ENCODE measurements at regions not wholly inside any gene's neighbourhood (a gene's known extent, or its start where the extent isn't known, plus 50 kb on each side); places are given as distances from the start of the nearest gene placed in this dataset.

DNA sequence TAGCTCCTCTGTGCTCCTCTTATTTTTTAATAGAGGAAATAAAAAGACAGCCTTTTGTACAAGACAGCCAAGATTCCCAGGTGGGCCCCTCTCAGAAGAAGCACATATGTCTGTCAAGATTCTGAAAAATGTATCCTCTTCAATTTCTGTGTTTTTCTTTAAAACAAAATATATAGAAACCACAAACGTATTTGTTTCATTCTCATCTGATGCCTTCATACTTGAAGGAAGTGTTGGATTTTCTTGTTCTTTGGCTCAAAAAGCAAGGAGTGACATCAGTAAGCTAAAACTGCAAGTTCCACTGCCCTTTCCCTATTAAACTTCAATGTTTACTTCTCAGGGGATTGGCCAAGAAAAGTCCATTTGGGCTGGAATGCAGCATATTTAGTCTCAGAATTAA is 193.8 kb upstream of the OSR1 start:
- Histone ChIP-seq H3K4me1 (ENCODE audit: insufficient read depth, low read length) (no peaks in the 10 kb centered on the region), H3K4me3 (ENCODE audit: insufficient read depth, low read length) (no peak overlapping the region), H2AFZ (ENCODE audit: low read length) (no peak overlapping the region), H3K27ac (ENCODE audit: low read depth, low read length) (no peak overlapping the region), H3K27me3 (ENCODE audit: insufficient read depth, low read length) (no peaks in the 10 kb centered on the region), H4K20me1 (ENCODE audit: insufficient read depth, low read length) (no peaks in the 10 kb centered on the region), H3K4me2 (ENCODE audit: insufficient read depth, low read length) (no peak overlapping the region), H3K79me2 (ENCODE audit: insufficient read depth, low read length) (no peaks in the 10 kb centered on the region), H3K36me3 (ENCODE audit: insufficient read depth, low read length) (no peaks in the 10 kb centered on the region), H3K9me3 (ENCODE audit: low read depth, low read length) (no peaks in the 10 kb centered on the region)
- DNase-seq (ENCODE audit: insufficient read length, low spot score, missing footprints) = no peak
- TF ChIP-seq, protein P1, sequence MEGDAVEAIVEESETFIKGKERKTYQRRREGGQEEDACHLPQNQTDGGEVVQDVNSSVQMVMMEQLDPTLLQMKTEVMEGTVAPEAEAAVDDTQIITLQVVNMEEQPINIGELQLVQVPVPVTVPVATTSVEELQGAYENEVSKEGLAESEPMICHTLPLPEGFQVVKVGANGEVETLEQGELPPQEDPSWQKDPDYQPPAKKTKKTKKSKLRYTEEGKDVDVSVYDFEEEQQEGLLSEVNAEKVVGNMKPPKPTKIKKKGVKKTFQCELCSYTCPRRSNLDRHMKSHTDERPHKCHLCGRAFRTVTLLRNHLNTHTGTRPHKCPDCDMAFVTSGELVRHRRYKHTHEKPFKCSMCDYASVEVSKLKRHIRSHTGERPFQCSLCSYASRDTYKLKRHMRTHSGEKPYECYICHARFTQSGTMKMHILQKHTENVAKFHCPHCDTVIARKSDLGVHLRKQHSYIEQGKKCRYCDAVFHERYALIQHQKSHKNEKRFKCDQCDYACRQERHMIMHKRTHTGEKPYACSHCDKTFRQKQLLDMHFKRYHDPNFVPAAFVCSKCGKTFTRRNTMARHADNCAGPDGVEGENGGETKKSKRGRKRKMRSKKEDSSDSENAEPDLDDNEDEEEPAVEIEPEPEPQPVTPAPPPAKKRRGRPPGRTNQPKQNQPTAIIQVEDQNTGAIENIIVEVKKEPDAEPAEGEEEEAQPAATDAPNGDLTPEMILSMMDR (IDR thresholded peaks at IDR 0.05; ENCODE audit: extremely low read depth, low read depth, low read length) = no peak

DNA sequence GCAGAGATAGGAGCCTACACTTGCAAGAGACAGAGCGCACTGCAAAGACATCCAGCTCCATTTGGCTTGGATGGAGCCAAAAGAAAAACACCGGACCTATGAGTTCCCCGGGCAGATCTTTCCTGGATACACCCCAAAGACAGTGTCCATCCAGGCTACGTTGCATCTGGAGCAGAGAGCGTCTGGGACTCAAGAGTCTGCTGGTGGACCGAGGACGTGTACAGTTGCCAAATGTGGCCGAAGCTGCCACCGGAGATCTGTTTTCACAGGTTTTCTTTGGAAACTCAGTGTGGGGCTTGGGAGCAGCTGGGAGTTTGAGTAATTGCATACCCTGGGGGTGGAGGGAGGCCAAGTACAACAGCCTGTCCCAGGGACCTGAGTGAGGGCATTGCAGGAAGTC is 192.3 kb upstream of the OSR1 start:
- no peaks in the 10 kb centered on the region for H3K79me2 ChIP-seq (ENCODE audit: insufficient read depth, low read length)
- H3K27me3 ChIP-seq (ENCODE audit: insufficient read depth, low read length) = no peaks in the 10 kb centered on the region
- no peaks in the 10 kb centered on the region for H3K36me3 ChIP-seq (ENCODE audit: insufficient read depth, low read length)
- no peaks in the 10 kb centered on the region for H3K9me3 ChIP-seq (ENCODE audit: low read depth, low read length)
- no peak for DNase-seq (ENCODE audit: insufficient read length, low spot score, missing footprints)
- H3K4me1 ChIP-seq (ENCODE audit: insufficient read depth, low read length) = no peaks in the 10 kb centered on the region
- TF ChIP-seq, protein P1 (IDR thresholded peaks at IDR 0.05; ENCODE audit: extremely low read depth, low read depth, low read length) = no peak
- H3K4me3 ChIP-seq (ENCODE audit: insufficient read depth, low read length) = no peak overlapping the region
- H4K20me1 ChIP-seq (ENCODE audit: insufficient read depth, low read length) = no peaks in the 10 kb centered on the region
- H3K4me2 ChIP-seq (ENCODE audit: insufficient read depth, low read length) = no peak overlapping the region
- H3K27ac ChIP-seq (ENCODE audit: low read depth, low read length) = no peak overlapping the region
- no peak overlapping the region for H2AFZ ChIP-seq (ENCODE audit: low read length)

DNA sequence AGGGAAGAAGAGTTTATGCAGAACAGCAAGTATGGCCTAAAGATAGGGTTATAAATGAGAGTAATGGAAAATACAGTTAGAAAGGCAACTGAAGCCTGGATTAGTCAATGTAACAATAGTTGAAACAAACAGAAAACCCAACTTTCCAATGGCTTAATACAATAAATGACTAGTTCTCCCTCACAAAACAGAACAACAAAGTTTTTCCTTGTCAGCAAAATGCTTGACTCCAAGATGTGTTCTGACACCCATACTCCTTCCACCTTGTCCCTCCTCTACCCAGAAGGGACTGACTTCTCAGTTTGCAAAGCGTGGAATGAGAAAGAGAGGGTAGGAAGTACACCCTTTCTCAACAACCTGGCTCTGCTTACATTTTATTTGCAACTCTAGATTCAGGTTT is 191.4 kb upstream of the OSR1 start:
- TF ChIP-seq, protein P1 (IDR thresholded peaks at IDR 0.05; ENCODE audit: extremely low read depth, low read depth, low read length) = no peak
- DNase-seq (ENCODE audit: insufficient read length, low spot score, missing footprints) = no peak
- no peak overlapping the region for H3K4me3 ChIP-seq (ENCODE audit: insufficient read depth, low read length)
- H3K9me3 ChIP-seq (ENCODE audit: low read depth, low read length) = no peaks in the 10 kb centered on the region
- no peaks in the 10 kb centered on the region for H3K79me2 ChIP-seq (ENCODE audit: insufficient read depth, low read length)
- H3K27me3 ChIP-seq (ENCODE audit: insufficient read depth, low read length) = no peaks in the 10 kb centered on the region
- H3K27ac ChIP-seq (ENCODE audit: low read depth, low read length) = no peak overlapping the region
- H3K36me3 ChIP-seq (ENCODE audit: insufficient read depth, low read length) = no peaks in the 10 kb centered on the region
- H3K4me2 ChIP-seq (ENCODE audit: insufficient read depth, low read length) = no peak overlapping the region
- no peaks in the 10 kb centered on the region for H4K20me1 ChIP-seq (ENCODE audit: insufficient read depth, low read length)
- no peak overlapping the region for H2AFZ ChIP-seq (ENCODE audit: low read length)
- H3K4me1 ChIP-seq (ENCODE audit: insufficient read depth, low read length) = no peaks in the 10 kb centered on the region

DNA sequence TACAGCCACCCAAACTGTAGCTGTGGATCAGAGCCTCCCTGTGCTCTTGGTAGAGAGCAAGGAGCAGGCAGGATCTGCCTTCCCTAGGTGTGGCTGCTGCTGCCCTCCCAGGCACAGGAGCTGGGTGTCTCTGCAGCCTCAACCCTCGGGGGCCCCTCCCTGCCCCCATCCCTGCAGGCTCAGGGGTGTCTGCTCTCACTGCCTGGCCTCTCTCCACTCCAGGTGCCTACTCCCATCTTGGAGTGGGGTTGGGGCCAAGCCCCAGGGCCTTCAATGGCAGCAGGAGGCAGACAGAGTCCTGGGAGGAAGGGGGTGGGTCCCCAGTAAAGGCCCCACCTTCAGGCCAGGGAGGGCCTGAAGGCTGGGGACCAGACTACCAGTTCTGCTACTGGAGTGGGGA is 189.7 kb upstream of the OSR1 start:
- Histone ChIP-seq H3K27me3 (ENCODE audit: insufficient read depth, low read length) (no peaks in the 10 kb centered on the region), H3K79me2 (ENCODE audit: insufficient read depth, low read length) (no peaks in the 10 kb centered on the region), H3K9me3 (ENCODE audit: low read depth, low read length) (no peaks in the 10 kb centered on the region), H2AFZ (ENCODE audit: low read length) (no peak overlapping the region), H3K27ac (ENCODE audit: low read depth, low read length) (no peak overlapping the region), H3K4me3 (ENCODE audit: insufficient read depth, low read length) (no peak overlapping the region), H3K4me1 (ENCODE audit: insufficient read depth, low read length) (peaks cover 10% of the 10 kb centered on the region), H3K4me2 (ENCODE audit: insufficient read depth, low read length) (no peak overlapping the region), H4K20me1 (ENCODE audit: insufficient read depth, low read length) (no peaks in the 10 kb centered on the region), H3K36me3 (ENCODE audit: insufficient read depth, low read length) (no peaks in the 10 kb centered on the region)
- TF ChIP-seq, protein P1 (IDR thresholded peaks at IDR 0.05; ENCODE audit: extremely low read depth, low read depth, low read length) = no peak
- DNase-seq (ENCODE audit: insufficient read length, low spot score, missing footprints) = peak; percentile 36
